H1 (cell line): ENCODE measurements at regions not wholly inside any gene's neighbourhood (a gene's known extent, or its start where the extent isn't known, plus 50 kb on each side); places are given as distances from the start of the nearest gene placed in this dataset.

Source experiments
- ASH2L ChIP-seq: fragments of 200-600, 300-600 bp; sonication (generic); IDR thresholded peaks from one replicate; pipeline ENCODE4 v1.7.1; 2017; ENCODE audit warnings: low read length
- TAF7 ChIP-seq: optimal IDR thresholded peaks from 2 replicates; pipeline ENCODE3; 2011; ENCODE audit warnings: low read depth, mild to moderate bottlenecking, inconsistent platforms, low read length, moderate library complexity, borderline replicate concordance
- YY1 ChIP-seq: IDR thresholded peaks from 2 replicates; pipeline ENCODE4 v1.6.1; 2011; ENCODE audit warnings: low read depth, mild to moderate bottlenecking, low read length

DNA sequence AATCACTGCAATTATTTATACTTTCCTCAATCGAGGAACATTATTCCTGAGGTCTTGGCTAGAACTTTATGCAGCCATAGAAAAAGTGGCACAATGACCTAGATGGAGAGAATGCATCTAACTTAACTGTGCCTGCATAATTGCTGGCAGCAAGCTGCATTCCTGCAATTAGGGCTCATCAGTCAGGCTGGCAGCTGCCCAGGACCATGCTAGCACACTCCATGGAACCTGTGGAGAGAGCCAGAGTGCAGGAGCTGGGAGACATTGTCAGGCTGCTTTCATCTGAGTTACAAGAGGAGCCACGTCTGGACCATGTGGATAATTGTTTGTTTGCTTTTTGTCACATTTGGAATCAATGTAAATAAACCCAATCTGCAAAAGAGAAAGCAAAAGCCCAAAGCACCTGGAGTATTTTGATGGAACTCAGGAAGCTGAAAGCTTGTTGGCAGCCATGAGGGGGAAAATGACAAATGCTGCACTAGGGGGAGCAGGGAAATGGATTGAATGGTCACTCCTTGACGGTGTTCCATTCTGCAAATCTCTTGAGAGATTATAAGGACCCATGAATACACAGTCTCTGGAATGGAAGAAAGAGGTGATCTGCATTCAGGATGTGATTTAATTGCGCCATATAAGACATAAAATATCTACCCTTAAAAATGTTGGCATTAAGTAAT, 839.9 kb downstream of the MAT2B start (continued):
- TF ChIP-seq ASH2L (no peak), YY1 (no peak), TAF7 (no peak)
